Right lobe of liver (tissue), 4 donors: ENCODE measurements at regions not wholly inside any gene's neighbourhood (a gene's known extent, or its start where the extent isn't known, plus 50 kb on each side); places are given as distances from the start of the nearest gene placed in this dataset.

Source experiments
- CTCF ChIP-seq, 4 donors: fragments of 200-600 bp in 3 of 4; fragments of 450-650 bp in 1 of 4; IDR thresholded peaks; one replicate each; pipeline versions ENCODE4 v1.5.1 to v1.8.0; 2016 to 2022; ENCODE audit warnings: antibody characterized with exemption in 4 of 4, mild to moderate bottlenecking in 2 of 4
- POLR2A ChIP-seq: fragments of 450-650 bp; IDR thresholded peaks from one replicate; pipeline ENCODE4 v1.6.1; 2017; ENCODE audit warnings: antibody characterized with exemption, mild to moderate bottlenecking
- donor health status: DM: no; HTN: no; CAD: no.
- donor health status: DM: no; HTN: no; CAD: no.
- donor health status: DM: no; HTN: yes; CAD: no.

DNA sequence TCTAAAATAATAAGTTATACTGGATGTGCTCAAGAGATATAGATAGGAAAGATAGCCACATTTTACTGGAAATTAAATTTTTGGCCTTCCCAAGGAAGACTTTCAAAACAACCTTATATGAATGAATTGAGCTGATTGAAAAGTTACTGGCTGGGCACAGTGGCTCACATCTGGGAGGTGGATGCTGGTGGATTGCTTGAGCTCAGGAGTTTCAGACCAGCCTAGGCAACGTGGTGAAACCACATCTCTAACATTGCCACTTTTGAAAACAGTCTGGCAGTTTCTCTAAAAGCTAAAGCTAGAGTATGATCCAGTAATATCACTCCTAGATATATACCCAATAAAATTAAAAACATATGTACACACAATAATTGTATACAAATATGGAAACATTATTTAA is 231.4 kb upstream of the POU1F1 start:
- TF ChIP-seq CTCF (IDR thresholded peaks at IDR 0.05): no peak
- no peak for TF ChIP-seq POLR2A
